ENCODE measurements at regions not wholly inside any gene's neighbourhood (a gene's known extent, or its start where the extent isn't known, plus 50 kb on each side); places are given as distances from the start of the nearest gene placed in this dataset.

GRCh38 chr3:22490747-22491146 lies 712.4 kb upstream of the UBE2E2 start:
- TF ChIP-seq POLR2A (IDR thresholded peaks at IDR 0.05) (no peak), EP300 (IDR thresholded peaks at IDR 0.05) (no peak)
- TF ChIP-seq, protein P1, sequence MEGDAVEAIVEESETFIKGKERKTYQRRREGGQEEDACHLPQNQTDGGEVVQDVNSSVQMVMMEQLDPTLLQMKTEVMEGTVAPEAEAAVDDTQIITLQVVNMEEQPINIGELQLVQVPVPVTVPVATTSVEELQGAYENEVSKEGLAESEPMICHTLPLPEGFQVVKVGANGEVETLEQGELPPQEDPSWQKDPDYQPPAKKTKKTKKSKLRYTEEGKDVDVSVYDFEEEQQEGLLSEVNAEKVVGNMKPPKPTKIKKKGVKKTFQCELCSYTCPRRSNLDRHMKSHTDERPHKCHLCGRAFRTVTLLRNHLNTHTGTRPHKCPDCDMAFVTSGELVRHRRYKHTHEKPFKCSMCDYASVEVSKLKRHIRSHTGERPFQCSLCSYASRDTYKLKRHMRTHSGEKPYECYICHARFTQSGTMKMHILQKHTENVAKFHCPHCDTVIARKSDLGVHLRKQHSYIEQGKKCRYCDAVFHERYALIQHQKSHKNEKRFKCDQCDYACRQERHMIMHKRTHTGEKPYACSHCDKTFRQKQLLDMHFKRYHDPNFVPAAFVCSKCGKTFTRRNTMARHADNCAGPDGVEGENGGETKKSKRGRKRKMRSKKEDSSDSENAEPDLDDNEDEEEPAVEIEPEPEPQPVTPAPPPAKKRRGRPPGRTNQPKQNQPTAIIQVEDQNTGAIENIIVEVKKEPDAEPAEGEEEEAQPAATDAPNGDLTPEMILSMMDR (IDR thresholded peaks at IDR 0.05), result no peak

All from gastroesophageal sphincter (tissue), 3 donors.